NCI-H2227 treated with DMSO at 0.1 percent for 48 hours (cell line): ENCODE measurements at regions not wholly inside any gene's neighbourhood (a gene's known extent, or its start where the extent isn't known, plus 50 kb on each side); places are given as distances from the start of the nearest gene placed in this dataset.
"Not testable (repeated sequence)": the region's sequence is repeated elsewhere in the genome, so short reads cannot be mapped to it uniquely, and the experiment has no call there.

Experiments used
- DNase-seq: peaks from one replicate; lab custom pipeline; 2025; lab: John Stamatoyannopoulos, UW

- no peak for DNase-seq
Measured at GRCh38 chr14:86790408-86791364, 1202.3 kb downstream of the GALC start.

GRCh38 chr14:86788224-86788623 is 1204.8 kb downstream of the GALC start:
- DNase-seq = no peak

- DNase-seq = no peak
Measured at GRCh38 chr14:86787717-86788116, 1205.3 kb downstream of the GALC start.

GRCh38 chr14:86782092-86782580 is 1210.8 kb downstream of the GALC start:
- DNase-seq = no peak

GRCh38 chr14:86780876-86781510 is 1212.0 kb downstream of the GALC start:
- no peak for DNase-seq

- no peak for DNase-seq
Measured at GRCh38 chr14:86780461-86780860, 1212.5 kb downstream of the GALC start.

GRCh38 chr14:86779416-86779815 is 1213.6 kb downstream of the GALC start:
- no peak for DNase-seq

GRCh38 chr14:86777963-86778602 is 1214.9 kb downstream of the GALC start:
- DNase-seq = no peak

GRCh38 chr14:86775896-86776295 is 1217.1 kb downstream of the GALC start:
- DNase-seq = not testable (repeated sequence)

- DNase-seq = no peak
Measured at GRCh38 chr14:86774916-86775315, 1218.1 kb downstream of the GALC start.

- DNase-seq = no peak
Measured at GRCh38 chr14:86772075-86772474, 1220.9 kb downstream of the GALC start.

GRCh38 chr14:86770186-86770585 is 1222.8 kb downstream of the GALC start:
- no peak for DNase-seq

GRCh38 chr14:86766469-86766868 is 1226.5 kb downstream of the GALC start:
- DNase-seq = no peak

- DNase-seq = no peak
Measured at GRCh38 chr14:86761611-86762010, 1231.4 kb downstream of the GALC start.

- DNase-seq = no peak
Measured at GRCh38 chr14:86756521-86757190, 1226.7 kb downstream of the FLRT2 start.

GRCh38 chr14:86750488-86750887 is 1220.5 kb downstream of the FLRT2 start:
- not testable (repeated sequence) for DNase-seq

GRCh38 chr14:86739761-86740160 is 1209.8 kb downstream of the FLRT2 start:
- no peak for DNase-seq

- not testable (repeated sequence) for DNase-seq
Measured at GRCh38 chr14:86731427-86731826, 1201.5 kb downstream of the FLRT2 start.

GRCh38 chr14:86723254-86723624 is 1193.3 kb downstream of the FLRT2 start:
- DNase-seq = no peak

GRCh38 chr14:86722612-86723253 is 1192.8 kb downstream of the FLRT2 start:
- no peak for DNase-seq

GRCh38 chr14:86714575-86714974 is 1184.6 kb downstream of the FLRT2 start:
- DNase-seq = no peak

GRCh38 chr14:86714153-86714552 is 1184.2 kb downstream of the FLRT2 start:
- DNase-seq = no peak
